ENCODE measurements at regions not wholly inside any gene's neighbourhood (a gene's known extent, or its start where the extent isn't known, plus 50 kb on each side); places are given as distances from the start of the nearest gene placed in this dataset.

- DNase-seq: no peak
These were observed 562.6 kb downstream of the DCDC2C start for GRCh38 chr2:4265936-4266335.

- DNase-seq: no peak
These were observed 566.5 kb downstream of the DCDC2C start for GRCh38 chr2:4269885-4270284.

DNA sequence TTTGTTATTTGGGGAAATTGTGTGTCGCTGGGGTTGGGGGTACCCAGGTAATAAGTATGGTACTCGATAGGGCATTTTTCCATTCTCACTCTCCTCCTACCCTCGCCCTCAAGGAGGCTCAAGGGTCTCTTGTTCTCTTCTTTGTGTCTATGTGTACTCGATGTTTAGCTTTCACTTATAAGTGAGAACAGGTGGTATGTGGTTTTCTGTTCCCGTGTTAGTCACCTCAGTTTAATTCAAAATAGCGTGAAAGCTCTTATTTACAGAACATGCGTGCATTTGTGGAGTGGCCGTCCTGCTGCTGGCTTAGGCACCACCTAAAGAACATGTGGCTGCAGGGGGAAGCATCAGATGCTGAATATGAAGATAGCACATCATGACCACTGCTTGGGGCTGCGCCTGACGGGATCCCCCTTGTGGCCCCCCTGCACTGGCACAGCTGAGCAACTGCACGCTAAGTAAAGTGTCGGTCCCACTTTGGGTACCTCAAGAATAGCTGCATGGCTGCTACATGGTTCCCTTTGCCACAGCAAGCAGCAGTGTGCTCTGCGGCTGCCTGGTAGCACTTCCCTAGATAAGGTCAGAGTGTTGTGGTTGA, 569.0 kb downstream of the DCDC2C start:
- no peak for DNase-seq

- DNase-seq: no peak
These were observed 575.0 kb downstream of the DCDC2C start for GRCh38 chr2:4278392-4278791.

DNA sequence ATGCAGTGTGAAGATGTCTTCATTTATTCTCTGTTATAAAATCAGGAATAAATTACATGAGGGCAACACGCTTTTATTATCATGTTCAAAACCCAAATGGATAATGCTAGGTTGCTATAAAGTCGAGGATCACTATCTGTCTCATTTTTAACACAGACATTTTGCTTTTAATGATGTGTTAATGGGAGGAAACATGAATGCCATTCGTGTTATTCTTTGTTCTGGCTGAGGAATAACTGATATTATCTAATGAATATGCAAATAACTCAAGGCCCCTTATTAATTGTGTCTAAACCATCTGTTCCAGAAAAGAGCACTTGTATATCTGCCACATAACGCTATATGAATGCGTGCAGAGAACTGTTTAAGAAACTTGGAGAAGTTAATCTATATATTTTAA, 576.1 kb downstream of the DCDC2C start:
- no peak for DNase-seq

DNA sequence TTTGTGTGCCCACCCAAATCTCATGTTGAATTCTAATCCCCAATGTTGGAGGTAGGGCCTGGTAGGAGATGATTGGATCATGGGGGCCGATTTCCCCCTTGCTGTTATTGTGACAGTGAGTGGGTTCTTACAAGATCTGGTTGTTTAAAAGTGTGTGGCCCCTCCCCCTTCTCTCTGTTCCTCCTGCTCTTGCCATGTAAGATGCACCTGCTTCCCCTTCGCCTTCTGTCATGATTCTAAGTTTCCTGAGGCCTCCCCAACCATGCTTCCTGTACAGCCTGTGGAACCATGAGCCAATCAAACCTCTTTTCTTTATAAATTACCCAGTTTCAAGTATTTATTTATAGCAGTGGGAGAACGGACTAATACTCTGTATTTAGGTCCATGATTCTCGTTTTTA, 588.1 kb downstream of the DCDC2C start:
- no peak for DNase-seq

GRCh38 chr2:4295680-4296079, 592.3 kb downstream of the DCDC2C start:
- no peak for DNase-seq

- DNase-seq: no peak
These were observed 597.2 kb downstream of the DCDC2C start for GRCh38 chr2:4300616-4301015.

DNA sequence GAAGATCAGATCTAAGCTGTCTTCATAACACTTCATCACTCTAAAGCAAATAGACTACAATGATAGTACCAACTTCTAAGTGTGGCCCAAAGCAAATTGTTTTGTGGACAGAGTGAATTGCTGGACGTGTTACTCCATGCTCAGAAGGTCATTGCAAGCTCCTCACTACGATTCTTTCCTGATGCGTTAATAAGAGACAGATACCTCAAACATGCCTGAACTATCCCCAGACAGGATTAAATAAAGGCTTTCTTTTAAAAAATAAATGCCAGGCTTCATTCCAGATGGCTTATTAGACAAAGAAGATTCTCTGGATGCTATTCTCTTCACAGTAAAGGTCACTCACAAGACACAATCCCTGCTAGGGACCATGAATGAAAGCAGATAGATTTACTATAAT, 621.2 kb downstream of the DCDC2C start:
- no peak for DNase-seq

- no peak for DNase-seq
These were observed 633.5 kb downstream of the DCDC2C start for GRCh38 chr2:4336864-4337263.

GRCh38 chr2:4338345-4338744, 635.0 kb downstream of the DCDC2C start:
- no peak for DNase-seq

GRCh38 chr2:4340536-4340935, 637.2 kb downstream of the DCDC2C start:
- DNase-seq: no peak

GRCh38 chr2:4346628-4347027, 643.3 kb downstream of the DCDC2C start:
- DNase-seq: no peak

DNA sequence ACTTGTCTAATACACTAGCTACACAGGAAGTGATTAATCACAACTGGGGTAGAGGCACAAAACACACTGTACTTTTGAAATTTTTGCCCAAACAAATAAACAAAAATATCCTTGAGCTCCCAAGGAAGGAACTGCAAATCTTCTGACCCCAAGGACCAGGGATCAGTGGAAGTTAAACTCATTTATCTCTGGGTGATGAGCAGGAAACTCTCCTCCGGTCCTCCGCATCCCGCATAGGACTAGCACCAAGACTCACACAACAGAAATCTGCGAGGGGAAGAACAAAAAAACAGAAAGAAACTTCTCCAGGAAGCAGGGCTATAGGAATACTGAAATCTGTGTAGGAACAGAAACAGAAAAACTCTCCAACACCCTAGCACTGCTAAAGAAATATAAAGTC, 650.3 kb downstream of the DCDC2C start:
- no peak for DNase-seq

DNA sequence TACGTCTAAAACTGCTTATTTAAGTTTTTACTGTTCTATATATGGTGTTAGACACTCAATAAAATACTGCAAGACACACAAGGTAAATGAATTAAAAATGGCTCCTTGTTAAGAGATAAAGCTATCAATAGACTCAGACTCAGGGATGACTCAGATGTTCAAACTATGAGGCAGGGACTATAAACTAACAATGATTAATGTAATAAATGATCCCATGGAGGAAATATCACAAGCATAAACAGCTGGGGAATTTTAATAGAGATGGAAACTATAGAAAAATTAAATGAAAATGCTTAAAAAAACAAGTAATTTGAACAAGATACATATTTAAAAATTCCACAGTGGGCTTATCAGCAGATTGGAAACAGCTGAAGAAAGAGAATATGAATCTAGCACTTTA, 650.8 kb downstream of the DCDC2C start:
- no peak for DNase-seq

DNA sequence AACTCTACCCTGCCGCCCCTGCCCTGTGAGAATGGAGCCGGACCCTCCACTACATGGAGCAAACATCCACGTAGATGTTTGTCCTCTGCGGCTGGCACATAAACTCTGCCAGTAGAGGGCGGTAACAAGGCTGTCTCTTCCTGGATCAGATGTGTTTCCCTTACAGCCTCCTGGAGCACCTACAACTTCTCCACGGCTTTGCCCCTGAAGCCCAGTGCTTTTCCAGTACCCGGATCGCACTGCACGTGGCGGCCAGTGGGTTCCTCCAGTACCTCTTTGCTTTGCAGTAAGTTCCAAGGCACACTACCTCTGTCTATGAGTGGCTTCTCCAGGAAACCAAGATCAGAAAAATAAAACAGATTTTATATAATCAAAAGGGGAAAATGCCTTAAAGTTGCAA, 651.3 kb downstream of the DCDC2C start:
- no peak for DNase-seq

- no peak for DNase-seq
These were observed 652.7 kb downstream of the DCDC2C start for GRCh38 chr2:4356109-4356508.

- DNase-seq: no peak
These were observed 653.2 kb downstream of the DCDC2C start for GRCh38 chr2:4356541-4356940.

DNA sequence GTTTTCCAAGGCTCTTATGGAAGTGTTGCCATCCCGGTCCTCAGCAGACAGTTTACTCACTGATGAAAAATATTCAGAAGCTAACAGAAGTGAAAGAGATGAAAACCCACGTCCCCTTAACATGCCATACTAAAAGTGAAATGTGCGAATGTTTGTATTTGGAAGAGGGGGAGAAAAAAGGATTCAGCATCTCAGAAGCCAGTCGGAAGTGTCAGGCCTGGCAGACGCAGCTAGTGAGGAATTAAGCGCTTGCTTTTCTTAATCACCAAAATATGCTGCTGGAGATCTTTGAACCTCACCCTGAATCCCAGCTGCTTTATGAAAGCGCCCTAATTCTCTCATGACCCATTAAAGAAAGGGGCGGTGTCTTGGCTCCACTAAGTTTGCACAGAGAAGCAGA, 653.7 kb downstream of the DCDC2C start:
- DNase-seq: no peak

- DNase-seq: no peak
These were observed 655.5 kb downstream of the DCDC2C start for GRCh38 chr2:4358837-4359236.

- no peak for DNase-seq
These were observed 665.5 kb downstream of the DCDC2C start for GRCh38 chr2:4368907-4369306.

- no peak for DNase-seq
These were observed 666.5 kb downstream of the DCDC2C start for GRCh38 chr2:4369826-4370419.

- DNase-seq: no peak
These were observed 667.2 kb downstream of the DCDC2C start for GRCh38 chr2:4370422-4371090.

DNA sequence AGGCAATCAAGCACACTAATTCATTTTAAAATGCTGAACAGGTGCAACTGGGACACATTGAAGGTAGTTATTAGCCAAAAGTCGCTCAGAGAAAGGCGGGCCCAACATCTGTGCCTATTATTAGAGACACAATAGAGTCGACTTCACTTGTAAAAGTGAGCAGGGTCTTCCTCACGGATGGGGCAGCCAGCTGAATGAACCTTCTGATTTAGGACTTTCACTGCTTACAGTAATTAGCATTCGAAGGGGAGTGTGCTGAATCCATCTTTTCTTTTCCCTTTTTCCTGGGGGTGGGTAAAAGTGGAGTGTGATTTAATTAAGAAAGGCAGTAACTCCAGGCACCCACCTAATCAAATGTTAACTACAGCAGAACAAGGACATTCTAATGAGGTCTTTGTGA, 677.7 kb downstream of the DCDC2C start:
- no peak for DNase-seq

GRCh38 chr2:4381773-4382172, 678.4 kb downstream of the DCDC2C start:
- DNase-seq: no peak

Data from activated naive CD4-positive, alpha-beta T cell (primary cell).